LNCaP clone FGC (cell line): ENCODE measurements at regions not wholly inside any gene's neighbourhood (a gene's known extent, or its start where the extent isn't known, plus 50 kb on each side); places are given as distances from the start of the nearest gene placed in this dataset.

Experiments
- DNase-seq: peaks from one replicate; pipeline ENCODE4 v3.0.0-alpha.2; 2011; ENCODE audit warnings: low read depth
- H3K4me3 ChIP-seq: 2 replicates; pipeline ENCODE4 v1.5.1; 2011; ENCODE audit warnings: mild to moderate bottlenecking, low read depth, low read length, control low read depth
- CTCF ChIP-seq: IDR thresholded peaks from 2 replicates; pipeline ENCODE4 v1.5.1; 2012; ENCODE audit warnings: mild to moderate bottlenecking; ENCODE audit not compliant: control insufficient read depth, insufficient read depth; ENCODE audit errors: extremely low read depth

GRCh38 chr15:53404930-53405493 lies 354.5 kb downstream of the WDR72 start:
- TF ChIP-seq CTCF = no peak
- no peak overlapping the region for H3K4me3 ChIP-seq
- no peak for DNase-seq

GRCh38 chr15:53401503-53401902 lies 358.0 kb downstream of the WDR72 start:
- no peak for DNase-seq
- TF ChIP-seq CTCF = no peak
- no peak overlapping the region for H3K4me3 ChIP-seq

GRCh38 chr15:53400986-53401385 lies 358.5 kb downstream of the WDR72 start:
- no peak for DNase-seq
- TF ChIP-seq CTCF = no peak

GRCh38 chr15:53397041-53397616 lies 362.3 kb downstream of the WDR72 start:
- TF ChIP-seq CTCF = no peak
- DNase-seq = no peak
- no peak overlapping the region for H3K4me3 ChIP-seq

More at GRCh38 chr15:53400986-53401385, 358.5 kb downstream of the WDR72 start:
- H3K4me3 ChIP-seq = no peak overlapping the region

GRCh38 chr15:53395871-53396270 lies 363.6 kb downstream of the WDR72 start:
- no peak for TF ChIP-seq CTCF
- no peak overlapping the region for H3K4me3 ChIP-seq
- DNase-seq = no peak

GRCh38 chr15:53390549-53390948 lies 368.9 kb downstream of the WDR72 start:
- no peak for DNase-seq
- H3K4me3 ChIP-seq = no peak overlapping the region
- no peak for TF ChIP-seq CTCF

GRCh38 chr15:53389271-53390037 lies 370.0 kb downstream of the WDR72 start:
- no peak for TF ChIP-seq CTCF
- no peak for DNase-seq
- H3K4me3 ChIP-seq = no peak overlapping the region
